ENCODE measurements at regions not wholly inside any gene's neighbourhood (a gene's known extent, or its start where the extent isn't known, plus 50 kb on each side); places are given as distances from the start of the nearest gene placed in this dataset.

- TF ChIP-seq CTCF (conservative IDR thresholded peaks at IDR 0.05; ENCODE audit: low read length) (no peak), EZH2phosphoT487 (IDR thresholded peaks at IDR 0.05; ENCODE audit: borderline replicate concordance) (no peak)
These were observed 142.5 kb upstream of the L3MBTL4 start for GRCh38 chr18:6557057-6557769.

All from Loucy (cell line).